Spleen (tissue), 7 donors: ENCODE measurements at regions not wholly inside any gene's neighbourhood (a gene's known extent, or its start where the extent isn't known, plus 50 kb on each side); places are given as distances from the start of the nearest gene placed in this dataset.

Experiments
- POLR2A ChIP-seq, 3 donors: fragments of 450-650 bp; IDR thresholded peaks; one replicate each; pipeline ENCODE4 v1.5.1; 2017; ENCODE audit warnings: antibody characterized with exemption in 3 of 3, mild to moderate bottlenecking in 1 of 3
- TF ChIP-seq, protein P1 (sequence below), 11 experiments: fragments of 200-600 bp in 7 of 11; fragments of 450-650 bp in 4 of 11; sonication (generic) in 4 of 11; IDR thresholded peaks in 8 of 11; conservative IDR thresholded peaks in 3 of 11; 1 replicate in 7 of 11; 2 replicates in 4 of 11; pipeline versions ENCODE4 v1.4.0 to v1.8.0; 2016 to 2021; ENCODE audit warnings: antibody characterized with exemption in 11 of 11, inconsistent platforms in 4 of 11, mild to moderate bottlenecking in 1 of 11
- donor health status: DM: no; HTN: no; CAD: no; lungs with moderate emphysema.
- donor health status: DM: no; HTN: no; CAD: no.
- donor health status: DM: no; HTN: no; CAD: no.

DNA sequence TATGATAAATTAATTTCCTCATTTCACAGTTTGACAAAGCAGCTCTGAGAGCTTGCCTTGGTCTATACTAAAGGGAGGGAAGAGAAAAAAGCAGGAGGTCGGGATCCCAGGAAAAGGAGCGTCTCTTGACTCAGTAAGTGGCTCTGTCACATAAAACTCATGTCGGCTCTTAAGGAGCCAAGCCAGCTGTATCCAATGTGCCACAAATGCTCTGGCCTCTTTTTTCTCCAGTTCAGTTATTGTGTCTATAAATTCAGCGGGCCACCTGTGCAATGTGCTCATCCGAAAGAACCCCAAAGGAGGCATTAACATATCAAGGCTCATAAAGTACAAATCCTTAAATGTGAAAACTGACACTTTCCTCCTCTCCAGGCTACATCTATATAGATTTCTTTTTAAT, 337.7 kb upstream of the FAM241A start:
- TF ChIP-seq, protein P1, sequence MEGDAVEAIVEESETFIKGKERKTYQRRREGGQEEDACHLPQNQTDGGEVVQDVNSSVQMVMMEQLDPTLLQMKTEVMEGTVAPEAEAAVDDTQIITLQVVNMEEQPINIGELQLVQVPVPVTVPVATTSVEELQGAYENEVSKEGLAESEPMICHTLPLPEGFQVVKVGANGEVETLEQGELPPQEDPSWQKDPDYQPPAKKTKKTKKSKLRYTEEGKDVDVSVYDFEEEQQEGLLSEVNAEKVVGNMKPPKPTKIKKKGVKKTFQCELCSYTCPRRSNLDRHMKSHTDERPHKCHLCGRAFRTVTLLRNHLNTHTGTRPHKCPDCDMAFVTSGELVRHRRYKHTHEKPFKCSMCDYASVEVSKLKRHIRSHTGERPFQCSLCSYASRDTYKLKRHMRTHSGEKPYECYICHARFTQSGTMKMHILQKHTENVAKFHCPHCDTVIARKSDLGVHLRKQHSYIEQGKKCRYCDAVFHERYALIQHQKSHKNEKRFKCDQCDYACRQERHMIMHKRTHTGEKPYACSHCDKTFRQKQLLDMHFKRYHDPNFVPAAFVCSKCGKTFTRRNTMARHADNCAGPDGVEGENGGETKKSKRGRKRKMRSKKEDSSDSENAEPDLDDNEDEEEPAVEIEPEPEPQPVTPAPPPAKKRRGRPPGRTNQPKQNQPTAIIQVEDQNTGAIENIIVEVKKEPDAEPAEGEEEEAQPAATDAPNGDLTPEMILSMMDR (IDR thresholded peaks at IDR 0.05 in 8 of 11, conservative IDR thresholded peaks at IDR 0.05 in 3 of 11), result no peak
- no peak for TF ChIP-seq POLR2A (IDR thresholded peaks at IDR 0.05)
